PFSK-1 (cell line): ENCODE measurements at regions not wholly inside any gene's neighbourhood (a gene's known extent, or its start where the extent isn't known, plus 50 kb on each side); places are given as distances from the start of the nearest gene placed in this dataset.

Experiments used
- FOXP2 ChIP-seq: optimal IDR thresholded peaks from 2 replicates; pipeline ENCODE3; 2011; ENCODE audit warnings: borderline replicate concordance, control low read depth, inconsistent platforms; ENCODE audit not compliant: insufficient read depth; ENCODE audit errors: extremely low read length, extremely low read depth
- POLR2AphosphoS5 ChIP-seq: IDR thresholded peaks from 2 replicates; pipeline ENCODE4 v1.6.1; 2012; ENCODE audit warnings: low read depth, mild to moderate bottlenecking, control low read depth, low read length, moderate library complexity
- REST ChIP-seq, 2 experiments: IDR thresholded peaks; 2 replicates each; pipeline versions ENCODE4 v1.6.1 to v1.8.0; 2011 to 2012; ENCODE audit warnings: low read depth in 2 of 2, low read length in 2 of 2, control low read depth in 1 of 2, inconsistent platforms in 1 of 2, mild to moderate bottlenecking in 1 of 2, moderate library complexity in 1 of 2; ENCODE audit not compliant: insufficient read depth in 1 of 2
- SIN3A ChIP-seq: IDR thresholded peaks from 2 replicates; pipeline ENCODE4 v1.6.1; 2012; ENCODE audit warnings: mild to moderate bottlenecking, low read length, moderate library complexity, borderline replicate concordance; ENCODE audit not compliant: insufficient read depth
- TAF1 ChIP-seq: IDR thresholded peaks from 2 replicates; pipeline ENCODE4 v1.6.1; 2012; ENCODE audit warnings: low read length, control low read depth, borderline replicate concordance; ENCODE audit not compliant: insufficient read depth

GRCh38 chr1:219293410-219293809 is 119.7 kb downstream of the LYPLAL1 start:
- TF ChIP-seq REST (IDR thresholded peaks at IDR 0.05; ENCODE audit: insufficient read depth in 1 of 2, low read depth in 2 of 2, low read length in 2 of 2) (no peak), SIN3A (no peak), FOXP2 (no peak), TAF1 (no peak), POLR2AphosphoS5 (no peak)

GRCh38 chr1:219292999-219293398 is 119.3 kb downstream of the LYPLAL1 start:
- TF ChIP-seq REST (IDR thresholded peaks at IDR 0.05; ENCODE audit: insufficient read depth in 1 of 2, low read depth in 2 of 2, low read length in 2 of 2) (no peak), FOXP2 (no peak), TAF1 (no peak), SIN3A (no peak)

DNA sequence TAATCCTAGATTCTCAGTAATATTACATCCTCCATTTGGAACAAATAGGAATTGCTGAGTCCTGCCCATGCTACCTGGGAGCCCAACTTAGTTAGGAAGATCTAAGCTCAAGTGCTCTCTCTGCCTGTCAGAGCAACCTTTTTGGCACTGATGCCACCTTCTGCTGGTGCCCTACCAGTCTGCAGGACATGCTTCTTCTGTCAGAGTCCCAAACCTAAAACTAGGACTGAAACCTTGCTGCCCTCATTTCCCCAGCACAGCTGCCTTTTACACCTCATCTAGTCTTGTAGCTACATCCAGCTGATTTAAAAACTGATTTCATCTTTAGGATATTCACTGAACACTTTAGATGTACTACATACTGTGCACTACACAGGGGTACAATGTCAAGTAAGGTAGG is 118.7 kb downstream of the LYPLAL1 start:
- TF ChIP-seq TAF1 (no peak), REST (IDR thresholded peaks at IDR 0.05; ENCODE audit: insufficient read depth in 1 of 2, low read depth in 2 of 2, low read length in 2 of 2) (no peak), FOXP2 (no peak), POLR2AphosphoS5 (no peak), SIN3A (no peak)

DNA sequence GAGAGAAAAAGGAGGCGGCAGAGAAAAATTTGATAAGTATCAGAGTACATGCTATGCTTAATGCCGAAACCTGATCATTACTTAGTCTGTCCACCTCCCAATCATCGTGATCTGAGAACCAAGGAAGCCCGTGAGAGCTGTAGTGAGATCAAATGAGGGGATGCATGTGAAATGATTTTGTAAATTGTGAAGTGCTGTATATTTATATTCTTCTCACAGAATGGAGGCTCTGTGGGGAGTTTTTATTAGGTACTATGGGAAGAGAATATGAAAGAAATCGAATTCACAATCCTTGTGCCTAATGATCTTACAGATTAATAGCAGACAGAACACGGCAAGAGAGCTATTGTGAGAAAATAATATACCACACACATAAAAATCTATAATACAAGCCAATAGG is 115.5 kb downstream of the LYPLAL1 start:
- TF ChIP-seq REST (IDR thresholded peaks at IDR 0.05; ENCODE audit: insufficient read depth in 1 of 2, low read depth in 2 of 2, low read length in 2 of 2) = no peak
- no peak for TF ChIP-seq FOXP2

DNA sequence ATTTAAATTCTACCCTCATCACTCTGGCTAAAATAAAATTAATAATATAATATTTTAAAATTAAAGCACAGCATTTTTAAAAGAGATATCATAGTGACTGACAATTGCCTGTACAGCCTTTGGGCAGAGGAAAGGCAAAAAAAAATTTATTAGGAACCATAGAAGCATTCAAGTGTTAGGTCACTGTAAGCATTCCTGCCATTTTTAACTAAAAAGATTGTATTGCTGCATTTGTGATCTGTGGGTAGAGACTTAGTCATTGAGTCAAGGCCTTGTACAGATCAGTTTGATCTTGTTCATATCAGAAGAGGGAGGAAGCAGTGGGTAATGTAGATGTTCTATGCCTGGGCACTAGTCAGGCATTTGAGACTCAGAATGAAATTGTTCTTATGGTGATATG is 109.9 kb downstream of the LYPLAL1 start:
- TF ChIP-seq POLR2AphosphoS5 = no peak

DNA sequence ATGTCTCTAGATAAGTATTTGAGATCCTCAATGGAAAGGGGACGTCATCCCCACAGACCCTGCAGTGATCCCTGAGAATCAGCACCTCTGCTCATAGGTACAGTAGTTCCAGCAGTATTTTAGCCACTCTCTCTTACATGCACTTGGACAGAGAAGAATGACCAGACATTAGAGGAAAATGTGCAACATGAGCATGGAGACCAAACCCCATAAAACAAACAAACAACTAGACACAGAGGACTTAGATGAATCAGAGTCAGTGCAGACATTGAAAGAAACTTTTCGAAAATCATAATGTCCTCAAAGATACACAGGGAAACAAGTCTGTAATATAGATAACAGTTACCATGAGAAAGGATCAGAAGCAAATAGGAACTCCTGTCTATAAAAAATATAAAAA is 108.2 kb downstream of the LYPLAL1 start:
- TF ChIP-seq POLR2AphosphoS5 = no peak
- no peak for TF ChIP-seq TAF1
- no peak for TF ChIP-seq REST (IDR thresholded peaks at IDR 0.05; ENCODE audit: insufficient read depth in 1 of 2, low read depth in 2 of 2, low read length in 2 of 2)
- TF ChIP-seq SIN3A = no peak
- no peak for TF ChIP-seq FOXP2
